ENCODE measurements at regions not wholly inside any gene's neighbourhood (a gene's known extent, or its start where the extent isn't known, plus 50 kb on each side); places are given as distances from the start of the nearest gene placed in this dataset.

GRCh38 chr2:181122601-181123000, 142.2 kb downstream of the UBE2E3 start:
- Mint-ChIP-seq H3K27ac (ENCODE audit: unreplicated experiment) (no peak overlapping the region), H3K9me3 (ENCODE audit: unreplicated experiment) (no peaks in the 10 kb centered on the region), H3K4me1 (ENCODE audit: unreplicated experiment) (peaks cover 18% of the 10 kb centered on the region), H3K4me3 (ENCODE audit: unreplicated experiment) (no peak overlapping the region), H3K36me3 (ENCODE audit: unreplicated experiment) (no peaks in the 10 kb centered on the region), H3K27me3 (ENCODE audit: unreplicated experiment) (no peaks in the 10 kb centered on the region)
- no peak for TF ChIP-seq CTCF (IDR thresholded peaks at IDR 0.05)
- no peak for DNase-seq (ENCODE audit: extremely low spot score, unreplicated experiment)

- no peaks in the 10 kb centered on the region for H3K9me3 Mint-ChIP-seq (ENCODE audit: unreplicated experiment)
- no peak for DNase-seq (ENCODE audit: extremely low spot score, unreplicated experiment)
- H3K27me3 Mint-ChIP-seq (ENCODE audit: unreplicated experiment), result no peaks in the 10 kb centered on the region
- no peak overlapping the region for H3K4me3 Mint-ChIP-seq (ENCODE audit: unreplicated experiment)
- peak overlapping the region; percentile 61 for H3K27ac Mint-ChIP-seq (ENCODE audit: unreplicated experiment)
- peaks cover 18% of the 10 kb centered on the region for H3K4me1 Mint-ChIP-seq (ENCODE audit: unreplicated experiment)
- H3K36me3 Mint-ChIP-seq (ENCODE audit: unreplicated experiment), result no peaks in the 10 kb centered on the region
- no peak for TF ChIP-seq CTCF (IDR thresholded peaks at IDR 0.05)
Measured at GRCh38 chr2:181123798-181124231, 143.4 kb downstream of the UBE2E3 start.

GRCh38 chr2:181124497-181124896, 144.1 kb downstream of the UBE2E3 start:
- Mint-ChIP-seq H3K4me3 (ENCODE audit: unreplicated experiment) (no peak overlapping the region), H3K27ac (ENCODE audit: unreplicated experiment) (peak overlapping the region; percentile 61), H3K4me1 (ENCODE audit: unreplicated experiment) (peaks cover 19% of the 10 kb centered on the region), H3K9me3 (ENCODE audit: unreplicated experiment) (no peaks in the 10 kb centered on the region), H3K36me3 (ENCODE audit: unreplicated experiment) (no peaks in the 10 kb centered on the region), H3K27me3 (ENCODE audit: unreplicated experiment) (no peaks in the 10 kb centered on the region)
- no peak for TF ChIP-seq CTCF (IDR thresholded peaks at IDR 0.05)
- DNase-seq (ENCODE audit: extremely low spot score, unreplicated experiment), result no peak

GRCh38 chr2:181125359-181125758, 145.0 kb downstream of the UBE2E3 start:
- peaks cover 23% of the 10 kb centered on the region for H3K4me1 Mint-ChIP-seq (ENCODE audit: unreplicated experiment)
- H3K4me3 Mint-ChIP-seq (ENCODE audit: unreplicated experiment), result no peak overlapping the region
- H3K36me3 Mint-ChIP-seq (ENCODE audit: unreplicated experiment), result no peaks in the 10 kb centered on the region
- DNase-seq (ENCODE audit: extremely low spot score, unreplicated experiment), result no peak
- no peaks in the 10 kb centered on the region for H3K9me3 Mint-ChIP-seq (ENCODE audit: unreplicated experiment)
- no peak overlapping the region for H3K27ac Mint-ChIP-seq (ENCODE audit: unreplicated experiment)
- no peaks in the 10 kb centered on the region for H3K27me3 Mint-ChIP-seq (ENCODE audit: unreplicated experiment)
- TF ChIP-seq CTCF (IDR thresholded peaks at IDR 0.05), result no peak

- H3K36me3 Mint-ChIP-seq (ENCODE audit: unreplicated experiment), result no peaks in the 10 kb centered on the region
- no peak overlapping the region for H3K4me3 Mint-ChIP-seq (ENCODE audit: unreplicated experiment)
- no peak overlapping the region for H3K27ac Mint-ChIP-seq (ENCODE audit: unreplicated experiment)
- TF ChIP-seq CTCF (IDR thresholded peaks at IDR 0.05), result no peak
- DNase-seq (ENCODE audit: extremely low spot score, unreplicated experiment), result no peak
- H3K27me3 Mint-ChIP-seq (ENCODE audit: unreplicated experiment), result no peaks in the 10 kb centered on the region
- H3K4me1 Mint-ChIP-seq (ENCODE audit: unreplicated experiment), result peaks cover 23% of the 10 kb centered on the region
- no peaks in the 10 kb centered on the region for H3K9me3 Mint-ChIP-seq (ENCODE audit: unreplicated experiment)
Measured at GRCh38 chr2:181126311-181126868, 146.0 kb downstream of the UBE2E3 start.
